NT2/D1 (cell line): ENCODE measurements at regions not wholly inside any gene's neighbourhood (a gene's known extent, or its start where the extent isn't known, plus 50 kb on each side); places are given as distances from the start of the nearest gene placed in this dataset.

Experiments used
- SUZ12 ChIP-seq: IDR thresholded peaks from 2 replicates; pipeline ENCODE4 v1.6.1; 2011; ENCODE audit not compliant: insufficient read length, insufficient read depth; ENCODE audit errors: extremely low read depth
- YY1 ChIP-seq: IDR thresholded peaks from 2 replicates; pipeline ENCODE4 v1.6.1; 2011; ENCODE audit not compliant: insufficient read length, insufficient read depth

GRCh38 chr14:86902176-86902950, 1090.6 kb downstream of the GALC start:
- TF ChIP-seq SUZ12 (no peak), YY1 (no peak)
